GM23248 (cell line): ENCODE measurements at regions not wholly inside any gene's neighbourhood (a gene's known extent, or its start where the extent isn't known, plus 50 kb on each side); places are given as distances from the start of the nearest gene placed in this dataset.

Experiments
- DNase-seq: peaks from one replicate; pipeline ENCODE4 v3.0.0-alpha.2; 2015
- H2AFZ ChIP-seq: fragments of 200-600 bp; sonication (generic); 2 replicates; pipeline ENCODE4 v1.6.1; 2016; ENCODE audit warnings: antibody characterized with exemption
- H3F3A ChIP-seq: fragments of 200-600 bp; sonication (generic); 2 replicates; pipeline ENCODE4 v1.6.1; 2016; ENCODE audit warnings: mild to moderate bottlenecking, antibody characterized with exemption, mixed run types; ENCODE audit not compliant: insufficient read depth
- H3K27ac ChIP-seq: fragments of 200-600 bp; sonication (generic); 2 replicates; pipeline ENCODE4 v1.5.1; 2016; ENCODE audit warnings: mild to moderate bottlenecking
- H3K27me3 ChIP-seq: fragments of 200-600 bp; sonication (generic); replicated peaks from 2 replicates; pipeline ENCODE4 v1.6.1; 2016; ENCODE audit warnings: mild to moderate bottlenecking; ENCODE audit not compliant: insufficient read depth
- H3K36me3 ChIP-seq: fragments of 200-600 bp; sonication (generic); 2 replicates; pipeline ENCODE4 v1.6.1; 2016; ENCODE audit warnings: low read depth, mild to moderate bottlenecking
- H3K4me1 ChIP-seq: fragments of 200-600 bp; sonication (generic); 2 replicates; pipeline ENCODE4 v1.6.1; 2016; ENCODE audit warnings: mild to moderate bottlenecking; ENCODE audit not compliant: insufficient read depth
- H3K4me2 ChIP-seq: fragments of 200-600 bp; sonication (generic); one replicate; pipeline ENCODE4 v1.6.1; 2016; ENCODE audit warnings: mild to moderate bottlenecking; ENCODE audit not compliant: unreplicated experiment
- H3K4me3 ChIP-seq: fragments of 200-600 bp; sonication (generic); 2 replicates; pipeline ENCODE4 v1.5.1; 2016; ENCODE audit warnings: mild to moderate bottlenecking
- H3K79me2 ChIP-seq: fragments of 200-600 bp; sonication (generic); 2 replicates; pipeline ENCODE4 v1.6.1; 2016; ENCODE audit warnings: mild to moderate bottlenecking; ENCODE audit not compliant: insufficient read depth
- H3K9ac ChIP-seq: fragments of 200-600 bp; sonication (generic); 2 replicates; pipeline ENCODE4 v1.6.1; 2016; ENCODE audit warnings: mild to moderate bottlenecking
- H3K9me2 ChIP-seq: fragments of 200-600 bp; sonication (generic); 2 replicates; pipeline ENCODE4 v1.6.1; 2016; ENCODE audit warnings: mixed run types, mild to moderate bottlenecking, moderate library complexity; ENCODE audit not compliant: insufficient read depth
- H3K9me3 ChIP-seq: fragments of 200-600 bp; sonication (generic); one replicate; pipeline ENCODE4 v1.6.1; 2017; ENCODE audit warnings: low read depth
- H4K20me1 ChIP-seq: fragments of 200-600 bp; sonication (generic); 2 replicates; pipeline ENCODE4 v1.6.0; 2016; ENCODE audit not compliant: insufficient read depth
- EZH2 ChIP-seq: fragments of 200-600 bp; sonication (generic); IDR thresholded peaks from 2 replicates; pipeline ENCODE4 v1.6.1; 2018; ENCODE audit warnings: antibody characterized with exemption, mild to moderate bottlenecking; ENCODE audit not compliant: insufficient read depth, poor library complexity, severe bottlenecking
- EZH2phosphoT487 ChIP-seq: fragments of 200-600 bp; sonication (generic); IDR thresholded peaks from 2 replicates; pipeline ENCODE4 v1.6.1; 2018; ENCODE audit warnings: antibody characterized with exemption, moderate library complexity, mild to moderate bottlenecking, low read depth; ENCODE audit not compliant: insufficient read depth
- WGBS, 2 experiments: methylation state at CpG; one replicate each; pipeline ENCODE4 v1.1.6; 2015 to 2017; ENCODE audit warnings: low lambda C conversion rate in 2 of 2, low coverage in 1 of 2; ENCODE audit errors: missing lambda C conversion rate in 2 of 2; 5-methylcytosine and 5-hydroxymethylcytosine counted together
- in situ Hi-C: fragments of 300-500 bp; cut with MboI; formaldehyde crosslinking; loops from 2 replicates; pipeline ENCODE4 v1.15.0; 2020

DNA sequence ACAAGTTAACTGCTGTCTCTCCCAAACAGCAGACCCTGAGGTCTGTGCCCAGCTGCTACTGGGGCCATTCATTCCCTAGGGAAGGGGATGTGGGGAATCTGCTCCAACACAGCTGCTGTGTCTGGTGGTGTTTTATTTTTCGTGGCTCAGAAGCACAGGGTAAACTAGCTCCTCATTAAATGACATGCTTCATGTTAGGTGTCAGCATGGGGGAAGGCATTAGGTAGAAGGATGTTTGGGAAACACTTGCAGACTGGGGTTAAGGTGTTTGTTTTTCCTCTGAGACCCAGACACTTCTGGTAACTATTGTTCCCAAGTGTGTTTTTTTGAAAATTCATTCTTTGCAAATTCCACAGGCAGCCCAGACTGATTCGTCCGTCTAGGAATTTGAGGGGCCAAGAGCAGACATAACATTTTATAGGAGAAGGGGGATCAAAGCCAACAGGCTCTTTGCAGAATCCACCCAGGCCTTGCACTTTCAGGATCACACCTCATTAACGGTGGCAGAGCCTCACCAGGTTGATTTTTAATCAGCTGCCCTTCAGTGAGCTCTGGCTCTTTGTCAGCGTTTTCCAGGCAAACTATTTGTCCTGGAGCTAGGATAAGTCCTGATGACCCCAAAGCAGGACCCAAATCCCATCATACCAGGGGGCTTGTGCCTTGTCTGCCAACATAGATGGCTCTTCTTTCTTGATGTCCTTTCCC, 65.4 kb upstream of the ITGA11 start:
- Histone ChIP-seq H2AFZ (no peak overlapping the region), H3K79me2 (no peaks in the 10 kb centered on the region), H3K9me3 (no peaks in the 10 kb centered on the region), H3K27me3 (no peaks in the 10 kb centered on the region), H3K9ac (no peak overlapping the region), H3K27ac (peak overlapping the region; percentile 17; the same call in 1 of the 2 replicates), H3K36me3 (no peaks in the 10 kb centered on the region), H4K20me1 (no peaks in the 10 kb centered on the region), H3F3A (peaks cover 20% of the 10 kb centered on the region; the same call in 1 of the 2 replicates), H3K9me2 (no peaks in the 10 kb centered on the region), H3K4me2 (no peak overlapping the region), H3K4me3 (no peak overlapping the region), H3K4me1 (peaks cover 33% of the 10 kb centered on the region)
- no peak for TF ChIP-seq EZH2
- TF ChIP-seq EZH2phosphoT487 = no peak
- in situ Hi-C loops = no loop called here
- peak; percentile 36 for DNase-seq
- 60 to 65% methylated on average over 5 of the region's 5 CpGs for WGBS, 2 experiments

DNA sequence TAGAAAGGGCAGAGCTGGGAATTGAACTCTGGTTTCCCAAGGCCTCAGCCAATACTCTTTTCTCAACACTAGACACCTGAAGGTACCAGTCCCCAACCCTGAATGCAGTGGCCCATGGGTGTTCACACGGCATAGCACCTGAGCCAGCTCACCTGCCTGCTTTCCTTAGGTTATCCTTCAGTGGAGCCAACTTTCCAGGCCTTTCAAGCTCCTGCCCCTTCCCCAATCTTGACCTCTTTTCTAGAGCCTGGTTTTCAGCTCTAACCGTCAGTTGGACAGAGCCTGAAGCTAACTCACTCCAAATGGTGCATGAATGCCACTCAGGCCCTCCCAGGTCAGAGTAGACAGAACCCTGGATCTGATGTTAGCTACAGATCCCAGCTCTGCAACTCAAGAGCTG, 66.1 kb upstream of the ITGA11 start:
- in situ Hi-C loops = no loop called here
- TF ChIP-seq EZH2phosphoT487 (no peak), EZH2 (no peak)
- peaks cover 26% of the 10 kb centered on the region for H3K4me1 ChIP-seq
- H3K4me3 ChIP-seq = no peak overlapping the region
- H3K79me2 ChIP-seq = no peaks in the 10 kb centered on the region
- WGBS, 2 experiments = 93 to 94% methylated on average over 2 of the region's 2 CpGs
- no peak for DNase-seq
- H3F3A ChIP-seq = peaks cover 15% of the 10 kb centered on the region; the same call in 1 of the 2 replicates
- no peak overlapping the region for H3K4me2 ChIP-seq
- no peak overlapping the region for H2AFZ ChIP-seq
- no peaks in the 10 kb centered on the region for H3K9me3 ChIP-seq
- H4K20me1 ChIP-seq = no peaks in the 10 kb centered on the region
- H3K36me3 ChIP-seq = no peaks in the 10 kb centered on the region
- H3K9me2 ChIP-seq = no peaks in the 10 kb centered on the region
- H3K27ac ChIP-seq = no peak overlapping the region
- no peaks in the 10 kb centered on the region for H3K27me3 ChIP-seq
- H3K9ac ChIP-seq = no peak overlapping the region

DNA sequence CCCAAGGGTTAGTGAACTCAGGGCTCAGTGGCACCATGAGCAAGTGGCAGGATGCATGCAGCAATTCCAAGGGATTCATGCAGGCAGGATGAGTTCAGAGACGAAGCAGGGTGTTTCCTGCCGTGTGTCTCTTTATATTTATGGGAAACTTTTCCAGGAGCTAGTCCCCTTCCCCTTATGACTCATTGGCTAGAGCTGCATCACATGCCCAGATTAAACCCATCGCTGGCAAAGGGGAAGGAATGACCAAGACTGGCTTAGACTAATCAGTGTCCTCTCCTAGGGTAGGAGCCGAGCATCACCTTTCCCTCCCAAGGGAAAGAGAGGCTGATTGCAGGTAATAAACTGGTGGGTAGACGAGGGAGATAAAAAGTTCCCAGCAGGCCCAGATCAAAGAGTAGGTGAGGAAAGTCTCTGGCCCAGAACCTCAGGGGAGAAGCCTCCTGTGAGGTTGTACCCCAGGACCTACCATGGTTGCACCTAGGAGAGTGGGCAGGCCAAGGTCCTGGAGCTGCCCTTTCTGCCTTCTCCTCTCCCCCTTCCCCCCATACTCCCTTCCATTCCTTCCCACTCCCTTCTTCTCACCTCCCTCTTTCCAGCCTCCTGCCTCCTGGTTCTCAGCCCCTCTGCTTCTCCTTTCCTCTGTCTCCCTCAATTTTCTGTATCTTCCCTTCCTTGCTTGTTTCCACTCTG, 67.8 kb upstream of the ITGA11 start:
- Histone ChIP-seq H3K4me3 (no peak overlapping the region), H3F3A (peaks cover 3% of the 10 kb centered on the region; the same call in 1 of the 2 replicates), H3K9me2 (no peaks in the 10 kb centered on the region), H3K27me3 (no peaks in the 10 kb centered on the region), H3K4me1 (peaks cover 16% of the 10 kb centered on the region), H3K9ac (no peak overlapping the region), H2AFZ (no peak overlapping the region), H3K27ac (no peak overlapping the region), H3K79me2 (no peaks in the 10 kb centered on the region), H3K4me2 (no peak overlapping the region), H3K36me3 (no peaks in the 10 kb centered on the region), H3K9me3 (no peaks in the 10 kb centered on the region), H4K20me1 (no peaks in the 10 kb centered on the region)
- in situ Hi-C loops = no loop called here
- 62 to 67% methylated on average over 5 of the region's 5 CpGs for WGBS, 2 experiments
- no peak for TF ChIP-seq EZH2phosphoT487
- TF ChIP-seq EZH2 = no peak
- no peak for DNase-seq

- no peak overlapping the region for H3K4me3 ChIP-seq
- no peaks in the 10 kb centered on the region for H3K9me3 ChIP-seq
- H3K9me2 ChIP-seq = no peaks in the 10 kb centered on the region
- H2AFZ ChIP-seq = peak overlapping the region; percentile 35
- H3K36me3 ChIP-seq = no peaks in the 10 kb centered on the region
- in situ Hi-C loops = no loop called here
- 63 to 73% methylated on average over 11 of the region's 11 CpGs for WGBS, 2 experiments
- peaks cover 14% of the 10 kb centered on the region for H3K4me1 ChIP-seq
- no peak overlapping the region for H3K4me2 ChIP-seq
- DNase-seq = peak; percentile 39
- H3K79me2 ChIP-seq = no peaks in the 10 kb centered on the region
- H4K20me1 ChIP-seq = no peaks in the 10 kb centered on the region
- H3K27ac ChIP-seq = no peak overlapping the region
- TF ChIP-seq EZH2phosphoT487 = no peak
- no peak for TF ChIP-seq EZH2
- no peaks in the 10 kb centered on the region for H3F3A ChIP-seq
- H3K9ac ChIP-seq = no peak overlapping the region; the same call in 1 of the 2 replicates
- H3K27me3 ChIP-seq = no peaks in the 10 kb centered on the region
These were observed 68.6 kb upstream of the ITGA11 start for GRCh38 chr15:68500363-68501258.
